ENCODE measurements at regions not wholly inside any gene's neighbourhood (a gene's known extent, or its start where the extent isn't known, plus 50 kb on each side); places are given as distances from the start of the nearest gene placed in this dataset.

- Histone ChIP-seq H3F3A (replicated peaks; ENCODE audit: insufficient read depth) (peaks cover 10% of the 10 kb centered on the region), H3K27me3 (ENCODE audit: insufficient read depth) (no peaks in the 10 kb centered on the region), H4K20me1 (ENCODE audit: insufficient read depth) (peaks cover 15% of the 10 kb centered on the region; the same call in 1 of the 2 replicates), H3K4me2 (no peak overlapping the region), H3K27ac (ENCODE audit: low read depth in 2 of 2, low read length in 1 of 2) (no peak overlapping the region), H3K9me2 (no peaks in the 10 kb centered on the region), H3K4me1 (ENCODE audit: control insufficient read depth in 1 of 2, insufficient read depth in 2 of 2, low read depth in 1 of 2, low read length in 1 of 2) (no peaks in the 10 kb centered on the region; a peak in 1 of 4 replicates), H2AFZ (ENCODE audit: low read depth) (no peak overlapping the region), H3K9me3 (no peaks in the 10 kb centered on the region), H3K36me3 (replicated peaks in 1 of 2; ENCODE audit: control insufficient read depth in 1 of 2, insufficient read depth in 2 of 2, low read length in 1 of 2) (peaks cover 0 to 3% of the 10 kb centered on the region in 2 experiments), H3K4me3 (ENCODE audit: low read depth in 2 of 2, low read length in 1 of 2) (no peak overlapping the region), H3K79me2 (ENCODE audit: insufficient read depth) (peaks cover 33% of the 10 kb centered on the region; the same call in 1 of the 2 replicates), H3K9ac (no peak overlapping the region)
- ChIA-PET POLR2A (no interaction called here), CTCF (interaction anchor here (1.0 to 2.3 kb wide), 3 partner anchors 15 to 119 kb away, joined by 3 to 10 read pairs (median 4); no protein-coding TSS in a partner anchor)
- DNase-seq: no peak
- WGBS (ENCODE audit: low lambda C conversion rate): 92% methylated on average over 6 of the region's 12 CpGs
- TF ChIP-seq NFIC (IDR thresholded peaks at IDR 0.05; ENCODE audit: borderline replicate concordance): no peak
- TF ChIP-seq TAF1 (IDR thresholded peaks at IDR 0.05; ENCODE audit: borderline replicate concordance, low read depth, low read length): no peak
- no peak for TF ChIP-seq GATA2 (CRISPR knock-in tag; IDR thresholded peaks at IDR 0.05)
- TF ChIP-seq GABPA (IDR thresholded peaks at IDR 0.05; ENCODE audit: low read depth): no peak
- TF ChIP-seq JUND (IDR thresholded peaks at IDR 0.05): no peak
- TF ChIP-seq SMC3 (IDR thresholded peaks at IDR 0.05; ENCODE audit: low read depth, low read length): no peak
- no peak for TF ChIP-seq RFX5 (IDR thresholded peaks at IDR 0.05; ENCODE audit: low read length)
- TF ChIP-seq CHD2 (IDR thresholded peaks at IDR 0.05; ENCODE audit: low read length, partially characterized antibody): no peak
- no peak for TF ChIP-seq TCF12 (IDR thresholded peaks at IDR 0.05)
- no peak for TF ChIP-seq EZH2phosphoT487 (IDR thresholded peaks at IDR 0.05; ENCODE audit: borderline replicate concordance, low read depth)
- no peak for TF ChIP-seq MAX (IDR thresholded peaks at IDR 0.05; ENCODE audit: low read depth)
Observed at GRCh38 chr4:3361896-3362295, 69.1 kb downstream of the RGS12 start.

GRCh38 chr4:3362431-3363287 lies 69.8 kb downstream of the RGS12 start:
- CTCF ChIA-PET: interaction anchor here (1.2 to 1.7 kb wide), 2 partner anchors 17 to 119 kb away, joined by 4 read pairs; no protein-coding TSS in a partner anchor
- peaks cover 11% of the 10 kb centered on the region; the same call in 1 of the 2 replicates for H4K20me1 ChIP-seq (ENCODE audit: insufficient read depth)

More at GRCh38 chr4:3362431-3363287, 69.8 kb downstream of the RGS12 start:
- peaks cover 0 to 3% of the 10 kb centered on the region in 2 experiments for H3K36me3 ChIP-seq (replicated peaks in 1 of 2; ENCODE audit: control insufficient read depth in 1 of 2, insufficient read depth in 2 of 2, low read length in 1 of 2)
- 97% methylated on average over 19 of the region's 19 CpGs for WGBS (ENCODE audit: low lambda C conversion rate)
- H3K79me2 ChIP-seq (ENCODE audit: insufficient read depth): peaks cover 33% of the 10 kb centered on the region; the same call in 1 of the 2 replicates
- TF ChIP-seq TEAD4 (IDR thresholded peaks at IDR 0.05; ENCODE audit: borderline replicate concordance, insufficient read depth) (no peak), RFX5 (IDR thresholded peaks at IDR 0.05; ENCODE audit: low read length) (no peak), EP300 (IDR thresholded peaks at IDR 0.05; ENCODE audit: borderline replicate concordance in 1 of 2, low read depth in 1 of 2, low read length in 1 of 2) (no peak), NFIC (IDR thresholded peaks at IDR 0.05; ENCODE audit: borderline replicate concordance) (no peak), FOXM1 (IDR thresholded peaks at IDR 0.05; ENCODE audit: low read depth) (no peak), FOSL2 (IDR thresholded peaks at IDR 0.05; ENCODE audit: borderline replicate concordance, low read depth) (no peak), RXRA (IDR thresholded peaks at IDR 0.05; ENCODE audit: borderline replicate concordance, low read depth) (no peak), MXI1 (IDR thresholded peaks at IDR 0.05; ENCODE audit: low read depth, low read length) (no peak), CTCF (IDR thresholded peaks at IDR 0.05) (no peak), TCF12 (IDR thresholded peaks at IDR 0.05) (no peak), POLR2AphosphoS5 (IDR thresholded peaks at IDR 0.05; ENCODE audit: low read depth, low read length) (no peak), RAD21 (IDR thresholded peaks at IDR 0.05; ENCODE audit: low read length) (no peak), CHD2 (IDR thresholded peaks at IDR 0.05; ENCODE audit: low read length, partially characterized antibody) (no peak), ZBTB33 (IDR thresholded peaks at IDR 0.05; ENCODE audit: borderline replicate concordance, low read depth) (no peak)
- H3K9ac ChIP-seq: no peak overlapping the region
- H3K27ac ChIP-seq (ENCODE audit: low read depth in 2 of 2, low read length in 1 of 2): no peak overlapping the region
- H3K4me1 ChIP-seq (ENCODE audit: control insufficient read depth in 1 of 2, insufficient read depth in 2 of 2, low read depth in 1 of 2, low read length in 1 of 2): no peaks in the 10 kb centered on the region; a peak in 1 of 4 replicates
- peaks cover 9% of the 10 kb centered on the region for H3F3A ChIP-seq (replicated peaks; ENCODE audit: insufficient read depth)
- no peaks in the 10 kb centered on the region for H3K9me3 ChIP-seq
- H3K27me3 ChIP-seq (ENCODE audit: insufficient read depth): no peaks in the 10 kb centered on the region
- no peak overlapping the region for H2AFZ ChIP-seq (ENCODE audit: low read depth)
- POLR2A ChIA-PET: no interaction called here
- H3K4me2 ChIP-seq: no peak overlapping the region
- H3K4me3 ChIP-seq (ENCODE audit: low read depth in 2 of 2, low read length in 1 of 2): no peak overlapping the region
- DNase-seq: no peak
- no peaks in the 10 kb centered on the region for H3K9me2 ChIP-seq

All from SK-N-SH (cell line).